ENCODE measurements at regions not wholly inside any gene's neighbourhood (a gene's known extent, or its start where the extent isn't known, plus 50 kb on each side); places are given as distances from the start of the nearest gene placed in this dataset.

GRCh38 chr2:8198766-8199382, 483.0 kb upstream of the ID2 start:
- H3K4me3 ChIP-seq (ENCODE audit: low read depth, low read length) = no peak overlapping the region
- no peak for TF ChIP-seq MYC (IDR thresholded peaks at IDR 0.05; ENCODE audit: low read depth, low read length)
- TF ChIP-seq MAX (IDR thresholded peaks at IDR 0.05; ENCODE audit: low read depth, low read length) = no peak
- no peak for TF ChIP-seq CTCF (IDR thresholded peaks at IDR 0.05; ENCODE audit: low read depth, low read length)
- TF ChIP-seq POLR2A (IDR thresholded peaks at IDR 0.05; ENCODE audit: extremely low read depth, insufficient read length) = no peak
- DNase-seq (ENCODE audit: low read depth) = no peak

GRCh38 chr2:8202132-8202531, 479.7 kb upstream of the ID2 start:
- TF ChIP-seq POLR2A (IDR thresholded peaks at IDR 0.05; ENCODE audit: extremely low read depth, insufficient read length) = no peak
- TF ChIP-seq CTCF (IDR thresholded peaks at IDR 0.05; ENCODE audit: low read depth, low read length) = no peak
- TF ChIP-seq MAX (IDR thresholded peaks at IDR 0.05; ENCODE audit: low read depth, low read length) = no peak
- TF ChIP-seq MYC (IDR thresholded peaks at IDR 0.05; ENCODE audit: low read depth, low read length) = no peak
- DNase-seq (ENCODE audit: low read depth) = no peak

GRCh38 chr2:8203364-8203763, 478.5 kb upstream of the ID2 start:
- DNase-seq (ENCODE audit: low read depth) = no peak

More at GRCh38 chr2:8202132-8202531, 479.7 kb upstream of the ID2 start:
- H3K4me3 ChIP-seq (ENCODE audit: low read depth, low read length) = no peak overlapping the region

GRCh38 chr2:8204711-8205110, 477.1 kb upstream of the ID2 start:
- no peak overlapping the region for H3K4me3 ChIP-seq (ENCODE audit: low read depth, low read length)
- DNase-seq (ENCODE audit: low read depth) = no peak
- no peak for TF ChIP-seq MAX (IDR thresholded peaks at IDR 0.05; ENCODE audit: low read depth, low read length)

More at GRCh38 chr2:8203364-8203763, 478.5 kb upstream of the ID2 start:
- TF ChIP-seq CTCF (IDR thresholded peaks at IDR 0.05; ENCODE audit: low read depth, low read length) (no peak), POLR2A (IDR thresholded peaks at IDR 0.05; ENCODE audit: extremely low read depth, insufficient read length) (no peak), MYC (IDR thresholded peaks at IDR 0.05; ENCODE audit: low read depth, low read length) (no peak), MAX (IDR thresholded peaks at IDR 0.05; ENCODE audit: low read depth, low read length) (no peak)
- no peak overlapping the region for H3K4me3 ChIP-seq (ENCODE audit: low read depth, low read length)

- TF ChIP-seq MAX (IDR thresholded peaks at IDR 0.05; ENCODE audit: low read depth, low read length) (no peak), CTCF (IDR thresholded peaks at IDR 0.05; ENCODE audit: low read depth, low read length) (no peak), MYC (IDR thresholded peaks at IDR 0.05; ENCODE audit: low read depth, low read length) (no peak), POLR2A (IDR thresholded peaks at IDR 0.05; ENCODE audit: extremely low read depth, insufficient read length) (no peak)
- no peak for DNase-seq (ENCODE audit: low read depth)
Observed at GRCh38 chr2:8209494-8209893, 472.4 kb upstream of the ID2 start.

GRCh38 chr2:8211384-8211783, 470.5 kb upstream of the ID2 start:
- TF ChIP-seq MAX (IDR thresholded peaks at IDR 0.05; ENCODE audit: low read depth, low read length) (no peak), CTCF (IDR thresholded peaks at IDR 0.05; ENCODE audit: low read depth, low read length) (no peak), MYC (IDR thresholded peaks at IDR 0.05; ENCODE audit: low read depth, low read length) (no peak), POLR2A (IDR thresholded peaks at IDR 0.05; ENCODE audit: extremely low read depth, insufficient read length) (no peak)
- no peak overlapping the region for H3K4me3 ChIP-seq (ENCODE audit: low read depth, low read length)
- DNase-seq (ENCODE audit: low read depth) = no peak

More at GRCh38 chr2:8209494-8209893, 472.4 kb upstream of the ID2 start:
- H3K4me3 ChIP-seq (ENCODE audit: low read depth, low read length) = no peak overlapping the region

Measured in NB4 (cell line).